PC-3 (cell line): ENCODE measurements at regions not wholly inside any gene's neighbourhood (a gene's known extent, or its start where the extent isn't known, plus 50 kb on each side); places are given as distances from the start of the nearest gene placed in this dataset.

Experiments
- ATAC-seq: fragments of 200-7000 bp; cut with Tn5 transposase; 2 replicates; pipeline ENCODE4 v1.9.1; 2020; ENCODE audit warnings: mild to moderate bottlenecking, moderate library complexity
- BruUV-seq: library from RNA; stranded (reverse); fragments of 400-500 nt; replicated peaks from 2 replicates; lab custom pipeline; 2021; lab: Mats Ljungman, UMichigan
- CTCF ChIA-PET: fragments of 300-600 bp; sonication (Branson Sonifier 250); formaldehyde crosslinking; loops from one replicate; lab custom pipeline; 2022; ENCODE audit warnings: antibody characterized with exemption; lab: Charles Lee
- POLR2A ChIA-PET: fragments of 300-600 bp; sonication (Branson Sonifier 250); formaldehyde crosslinking; loops from one replicate; lab custom pipeline; 2022; ENCODE audit warnings: antibody characterized with exemption; ENCODE audit not compliant: unreplicated experiment; lab: Charles Lee
- DNase-seq: peaks from one replicate; pipeline ENCODE4 v3.0.0-alpha.2; 2015
- H2AFZ ChIP-seq: fragments of 300-600 bp; sonication (generic); 2 replicates; pipeline ENCODE4 v1.6.0; 2016; ENCODE audit warnings: antibody characterized with exemption, low read length
- H3F3A ChIP-seq: fragments of 300-600 bp; sonication (generic); one replicate; pipeline ENCODE4 v1.6.0; 2017; ENCODE audit warnings: antibody characterized with exemption, low read length, control low read depth, mild to moderate bottlenecking; ENCODE audit not compliant: unreplicated experiment
- H3K27ac ChIP-seq: fragments of 300-600 bp; sonication (generic); 2 replicates; pipeline ENCODE4 v1.5.1; 2016; ENCODE audit warnings: mild to moderate bottlenecking, low read length
- H3K27me3 ChIP-seq: fragments of 300-600 bp; sonication (generic); 2 replicates; pipeline ENCODE4 v1.6.1; 2016; ENCODE audit warnings: low read length, mixed read lengths
- H3K36me3 ChIP-seq: fragments of 300-600 bp; sonication (generic); 2 replicates; pipeline ENCODE4 v1.6.1; 2016; ENCODE audit warnings: low read depth, mixed run types, low read length, mixed read lengths
- H3K4me1 ChIP-seq: fragments of 300-600 bp; sonication (generic); 2 replicates; pipeline ENCODE4 v1.5.1; 2016; ENCODE audit warnings: low read length; ENCODE audit not compliant: insufficient read depth
- H3K4me2 ChIP-seq: fragments of 300-600 bp; sonication (generic); 2 replicates; pipeline ENCODE4 v1.6.0; 2016; ENCODE audit warnings: low read length
- H3K4me3 ChIP-seq: fragments of 300-600 bp; sonication (generic); 2 replicates; pipeline ENCODE4 v1.5.1; 2016; ENCODE audit warnings: mild to moderate bottlenecking, low read length, mixed read lengths
- H3K79me2 ChIP-seq: fragments of 300-600 bp; sonication (generic); 2 replicates; pipeline ENCODE4 v1.6.1; 2017; ENCODE audit warnings: low read length, mixed read lengths
- H3K9ac ChIP-seq: fragments of 300-600 bp; sonication (generic); 2 replicates; pipeline ENCODE4 v1.6.0; 2016; ENCODE audit warnings: mild to moderate bottlenecking, low read length
- H3K9me2 ChIP-seq: fragments of 300-600 bp; sonication (generic); replicated peaks from 2 replicates; pipeline ENCODE4 v1.6.1; 2016; ENCODE audit warnings: mixed run types, low read length, mixed read lengths
- H3K9me3 ChIP-seq: fragments of 300-600 bp; sonication (generic); 2 replicates; pipeline ENCODE4 v1.6.1; 2016; ENCODE audit warnings: low read length, mixed read lengths
- H4K20me1 ChIP-seq: fragments of 300-600 bp; sonication (generic); 2 replicates; pipeline ENCODE4 v1.6.1; 2016; ENCODE audit warnings: low read length, mixed read lengths
- EZH2 ChIP-seq: fragments of 300-600 bp; sonication (generic); IDR thresholded peaks from one replicate; pipeline ENCODE4 v1.6.1; 2017; ENCODE audit warnings: antibody characterized with exemption, mild to moderate bottlenecking, low read length; ENCODE audit not compliant: unreplicated experiment
- EZH2phosphoT487 ChIP-seq: fragments of 300-600 bp; sonication (generic); IDR thresholded peaks from 2 replicates; pipeline ENCODE4 v1.6.1; 2018; ENCODE audit warnings: mild to moderate bottlenecking, antibody characterized with exemption, low read length, borderline replicate concordance
- intact Hi-C: fragments of 100-400 bp; cut with micrococcal nuclease; formaldehyde crosslinking; loops from 2 replicates; pipeline ENCODE4 v1.9.0; 2023
- TF ChIP-seq, protein P1 (sequence below): fragments of 300-600 bp; sonication (generic); conservative IDR thresholded peaks from 2 replicates; pipeline ENCODE4 v1.5.1; 2017; ENCODE audit warnings: antibody characterized with exemption, low read depth, mild to moderate bottlenecking, low read length

DNA sequence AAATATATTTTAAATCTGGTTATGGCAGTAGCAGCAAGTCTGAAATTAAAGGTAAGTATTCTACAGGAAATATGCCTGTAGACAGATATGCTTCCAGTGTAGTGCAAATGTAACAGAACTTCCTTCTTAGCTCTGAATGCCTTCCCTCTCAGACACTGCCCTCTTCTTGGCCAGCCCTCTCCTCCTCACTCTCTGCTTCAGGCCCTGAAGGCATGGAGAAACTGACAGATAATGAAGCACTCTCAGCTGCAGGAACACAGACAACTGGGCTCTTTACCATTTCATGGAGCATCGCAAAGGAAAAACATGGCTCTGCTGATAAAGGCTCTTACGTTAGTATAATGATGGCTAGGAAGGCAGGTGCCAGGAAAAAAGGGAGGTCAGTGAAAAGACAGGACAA lies 431.5 kb upstream of the RASGEF1B start:
- no TSS peak for BruUV-seq

DNA sequence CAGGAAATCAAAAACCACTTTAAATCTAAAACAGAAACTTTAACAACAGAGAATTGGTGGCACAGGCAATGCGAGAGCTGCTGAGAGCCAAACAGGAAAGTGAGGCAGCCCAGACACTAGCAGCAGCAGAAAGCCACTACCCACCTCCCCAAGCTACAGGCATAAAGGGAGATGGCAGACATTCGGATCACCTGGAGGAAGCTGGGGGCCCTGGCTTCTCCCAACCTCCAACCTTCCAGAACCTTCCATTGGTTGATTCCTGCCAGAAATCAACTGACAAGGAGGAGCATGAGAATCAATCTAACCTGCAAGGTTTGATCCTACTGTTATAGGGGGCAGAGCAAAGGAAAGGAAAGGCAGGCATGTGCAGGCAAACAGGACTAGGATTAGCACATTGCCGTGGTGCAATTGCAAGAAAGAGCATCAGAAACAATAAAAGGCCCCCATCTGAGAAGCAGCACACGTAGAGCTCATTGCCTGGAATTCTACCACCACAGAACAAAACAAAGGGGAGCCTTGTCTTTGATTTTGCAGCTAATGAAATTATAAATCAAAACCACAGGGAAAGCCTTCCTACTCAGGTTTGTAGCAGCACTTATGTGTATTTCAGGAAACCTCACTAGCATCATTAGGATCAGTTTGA lies 427.3 kb upstream of the RASGEF1B start:
- Histone ChIP-seq H3K9ac (no peak overlapping the region), H3K27me3 (peaks cover 43% of the 10 kb centered on the region), H3K4me1 (no peaks in the 10 kb centered on the region), H3K9me2 (no peaks in the 10 kb centered on the region), H4K20me1 (no peaks in the 10 kb centered on the region), H3F3A (no peaks in the 10 kb centered on the region), H3K4me2 (no peak overlapping the region), H3K79me2 (no peaks in the 10 kb centered on the region), H3K4me3 (no peak overlapping the region), H2AFZ (no peak overlapping the region), H3K36me3 (no peaks in the 10 kb centered on the region), H3K27ac (no peak overlapping the region), H3K9me3 (no peaks in the 10 kb centered on the region)
- DNase-seq (no peak), ATAC-seq (no peak)
- TF ChIP-seq EZH2phosphoT487 (no peak), EZH2 (no peak)
- TF ChIP-seq, protein P1, sequence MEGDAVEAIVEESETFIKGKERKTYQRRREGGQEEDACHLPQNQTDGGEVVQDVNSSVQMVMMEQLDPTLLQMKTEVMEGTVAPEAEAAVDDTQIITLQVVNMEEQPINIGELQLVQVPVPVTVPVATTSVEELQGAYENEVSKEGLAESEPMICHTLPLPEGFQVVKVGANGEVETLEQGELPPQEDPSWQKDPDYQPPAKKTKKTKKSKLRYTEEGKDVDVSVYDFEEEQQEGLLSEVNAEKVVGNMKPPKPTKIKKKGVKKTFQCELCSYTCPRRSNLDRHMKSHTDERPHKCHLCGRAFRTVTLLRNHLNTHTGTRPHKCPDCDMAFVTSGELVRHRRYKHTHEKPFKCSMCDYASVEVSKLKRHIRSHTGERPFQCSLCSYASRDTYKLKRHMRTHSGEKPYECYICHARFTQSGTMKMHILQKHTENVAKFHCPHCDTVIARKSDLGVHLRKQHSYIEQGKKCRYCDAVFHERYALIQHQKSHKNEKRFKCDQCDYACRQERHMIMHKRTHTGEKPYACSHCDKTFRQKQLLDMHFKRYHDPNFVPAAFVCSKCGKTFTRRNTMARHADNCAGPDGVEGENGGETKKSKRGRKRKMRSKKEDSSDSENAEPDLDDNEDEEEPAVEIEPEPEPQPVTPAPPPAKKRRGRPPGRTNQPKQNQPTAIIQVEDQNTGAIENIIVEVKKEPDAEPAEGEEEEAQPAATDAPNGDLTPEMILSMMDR, result no peak
- BruUV-seq, result no TSS peak
- intact Hi-C loops, result no loop called here
- POLR2A ChIA-PET, result no interaction called here
- CTCF ChIA-PET, result no interaction called here

More for the DNA sequence above, 431.5 kb upstream of the RASGEF1B start:
- ChIA-PET POLR2A (no interaction called here), CTCF (no interaction called here)
- TF ChIP-seq EZH2phosphoT487, result no peak
- no peak for TF ChIP-seq EZH2
- TF ChIP-seq, protein P1, result no peak
- Histone ChIP-seq H3K27me3 (peaks cover 22% of the 10 kb centered on the region), H4K20me1 (no peaks in the 10 kb centered on the region), H3K4me3 (no peak overlapping the region), H3F3A (no peaks in the 10 kb centered on the region), H3K4me2 (no peak overlapping the region), H3K9me2 (no peaks in the 10 kb centered on the region), H3K4me1 (no peaks in the 10 kb centered on the region), H3K27ac (no peak overlapping the region), H3K36me3 (no peaks in the 10 kb centered on the region), H3K9ac (no peak overlapping the region), H3K9me3 (no peaks in the 10 kb centered on the region), H3K79me2 (no peaks in the 10 kb centered on the region), H2AFZ (no peak overlapping the region)
- intact Hi-C loops, result no loop called here
- ATAC-seq (no peak), DNase-seq (no peak)

DNA sequence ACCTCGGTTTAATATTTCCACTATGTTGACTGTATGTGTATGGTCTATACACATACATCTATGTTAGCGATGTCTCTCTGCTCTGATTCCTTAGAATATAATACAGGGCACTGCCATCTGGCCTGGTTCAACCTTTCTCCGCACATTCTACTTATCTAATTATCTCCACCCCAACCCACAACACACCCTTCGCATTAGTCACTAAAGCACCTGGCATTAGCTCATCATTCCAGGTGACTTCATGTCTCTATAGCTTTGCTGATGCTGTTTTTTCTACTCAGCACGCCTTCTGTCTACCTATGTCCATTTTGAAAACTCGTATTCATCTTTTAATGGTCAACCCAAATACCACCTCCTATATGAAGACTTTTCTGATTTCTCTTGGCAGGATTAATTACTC lies 425.2 kb upstream of the RASGEF1B start:
- ATAC-seq (no peak), DNase-seq (peak; percentile 25)
- CTCF ChIA-PET, result no interaction called here
- Histone ChIP-seq H3K36me3 (no peaks in the 10 kb centered on the region), H3K27ac (no peak overlapping the region), H3K9me3 (no peaks in the 10 kb centered on the region), H3K27me3 (peaks cover 56% of the 10 kb centered on the region), H3K4me3 (no peak overlapping the region), H3F3A (no peaks in the 10 kb centered on the region), H4K20me1 (no peaks in the 10 kb centered on the region), H3K4me1 (no peaks in the 10 kb centered on the region), H3K79me2 (no peaks in the 10 kb centered on the region), H2AFZ (no peak overlapping the region), H3K4me2 (no peak overlapping the region), H3K9me2 (no peaks in the 10 kb centered on the region), H3K9ac (no peak overlapping the region)
- intact Hi-C loops, result no loop called here
- BruUV-seq, result no TSS peak
- POLR2A ChIA-PET, result no interaction called here
- TF ChIP-seq, protein P1, result no peak
- TF ChIP-seq EZH2phosphoT487 (no peak), EZH2 (no peak)
